Caco-2 (cell line): ENCODE measurements at regions not wholly inside any gene's neighbourhood (a gene's known extent, or its start where the extent isn't known, plus 50 kb on each side); places are given as distances from the start of the nearest gene placed in this dataset.

Experiments used
- BruUV-seq: library from RNA; stranded (reverse); fragments of 400-500 nt; replicated peaks from 2 replicates; lab custom pipeline; 2021; lab: Mats Ljungman, UMichigan
- CTCF ChIA-PET: fragments of 300-600 bp; sonication (Branson Sonifier 250); formaldehyde crosslinking; loops from one replicate; lab custom pipeline; 2022; ENCODE audit warnings: antibody characterized with exemption; lab: Charles Lee
- POLR2A ChIA-PET: fragments of 300-600 bp; sonication (Branson Sonifier 250); formaldehyde crosslinking; loops from one replicate; lab custom pipeline; 2022; ENCODE audit warnings: antibody characterized with exemption; lab: Charles Lee
- DNase-seq, 2 experiments: peaks; one replicate each; pipeline versions ENCODE4 v3.0.0 to v3.0.0-alpha.2; 2020 to 2022
- H3K27me3 ChIP-seq: replicated peaks from 2 replicates; pipeline ENCODE4 v1.6.0; 2011; ENCODE audit warnings: low read length; ENCODE audit not compliant: control insufficient read depth, insufficient read depth
- H3K36me3 ChIP-seq: 2 replicates; pipeline ENCODE4 v1.5.1; 2011; ENCODE audit warnings: low read length; ENCODE audit not compliant: control insufficient read depth, insufficient read depth
- H3K4me1 ChIP-seq: fragments of 250-450 bp; sonication (Bioruptor Pico); 2 replicates; pipeline ENCODE4 v1.5.1; 2020; ENCODE audit warnings: mild to moderate bottlenecking
- H3K4me3 ChIP-seq: 2 replicates; pipeline ENCODE4 v1.5.1; 2011; ENCODE audit warnings: low read depth, mild to moderate bottlenecking, control low read depth, low read length
- H3K9me3 ChIP-seq: fragments of 250-450 bp; sonication (Bioruptor Pico); 2 replicates; pipeline ENCODE4 v1.5.1; 2020; ENCODE audit warnings: mild to moderate bottlenecking, moderate library complexity
- H3K27ac Mint-ChIP-seq: one replicate; pipeline ENCODE4 v1.8.0; 2022; ENCODE audit warnings: mixed read lengths; ENCODE audit not compliant: unreplicated experiment
- H3K27me3 Mint-ChIP-seq: one replicate; pipeline ENCODE4 v1.8.0; 2022; ENCODE audit warnings: mixed read lengths; ENCODE audit not compliant: insufficient read depth, unreplicated experiment
- H3K36me3 Mint-ChIP-seq: one replicate; pipeline ENCODE4 v1.8.0; 2022; ENCODE audit warnings: mild to moderate bottlenecking, mixed read lengths; ENCODE audit not compliant: insufficient read depth, unreplicated experiment
- H3K4me1 Mint-ChIP-seq: one replicate; pipeline ENCODE4 v1.8.0; 2022; ENCODE audit warnings: low read depth, mixed read lengths; ENCODE audit not compliant: unreplicated experiment
- H3K4me3 Mint-ChIP-seq: one replicate; pipeline ENCODE4 v1.8.0; 2022; ENCODE audit warnings: mild to moderate bottlenecking, moderate library complexity, mixed read lengths; ENCODE audit not compliant: unreplicated experiment
- H3K9me3 Mint-ChIP-seq: one replicate; pipeline ENCODE4 v1.8.0; 2022; ENCODE audit warnings: mixed read lengths; ENCODE audit not compliant: unreplicated experiment
- CTCF ChIP-seq, 2 experiments: fragments of 200-600 bp in 1 of 2; IDR thresholded peaks; 1 replicate in 1 of 2; 2 replicates in 1 of 2; pipeline versions ENCODE4 v1.5.1 to v1.8.0; 2011 to 2022; ENCODE audit warnings: antibody characterized with exemption in 1 of 2, control low read depth in 1 of 2, inconsistent platforms in 1 of 2, low read depth in 1 of 2, low read length in 1 of 2, mild to moderate bottlenecking in 1 of 2, moderate library complexity in 1 of 2; ENCODE audit not compliant: insufficient read depth in 1 of 2, severe bottlenecking in 1 of 2, unreplicated experiment in 1 of 2
- intact Hi-C: fragments of 100-400 bp; cut with micrococcal nuclease; formaldehyde crosslinking; loops from one replicate; pipeline ENCODE4 v1.10.0; 2022; ENCODE audit not compliant: unreplicated experiment

- Mint-ChIP-seq H3K9me3 (no peaks in the 10 kb centered on the region), H3K4me3 (no peak overlapping the region), H3K27ac (no peak overlapping the region), H3K4me1 (no peaks in the 10 kb centered on the region), H3K36me3 (no peaks in the 10 kb centered on the region), H3K27me3 (peaks cover 16% of the 10 kb centered on the region)
- no peak for TF ChIP-seq CTCF (IDR thresholded peaks at IDR 0.05; ENCODE audit: insufficient read depth in 1 of 2, low read depth in 1 of 2, low read length in 1 of 2, severe bottlenecking in 1 of 2, unreplicated experiment in 1 of 2)
- intact Hi-C loops, result no loop called here
- Histone ChIP-seq H3K9me3 (no peaks in the 10 kb centered on the region), H3K4me1 (no peaks in the 10 kb centered on the region), H3K4me3 (no peak overlapping the region), H3K36me3 (no peaks in the 10 kb centered on the region), H3K27me3 (no peaks in the 10 kb centered on the region)
- POLR2A ChIA-PET, result no interaction called here
- no TSS peak for BruUV-seq
- DNase-seq, result no peak
- CTCF ChIA-PET, result no interaction called here
These were observed 488.1 kb upstream of the CDH5 start for GRCh38 chr16:65878347-65878746.

GRCh38 chr16:65876624-65877023, 489.9 kb upstream of the CDH5 start:
- no peak overlapping the region for H3K27ac Mint-ChIP-seq
- Histone ChIP-seq H3K4me3 (no peak overlapping the region), H3K4me1 (no peaks in the 10 kb centered on the region), H3K36me3 (no peaks in the 10 kb centered on the region), H3K27me3 (no peaks in the 10 kb centered on the region), H3K9me3 (no peaks in the 10 kb centered on the region)
- DNase-seq, result no peak
- intact Hi-C loops, result no loop called here
- BruUV-seq, result no TSS peak
- peaks cover 13% of the 10 kb centered on the region for H3K27me3 Mint-ChIP-seq
- H3K9me3 Mint-ChIP-seq, result no peaks in the 10 kb centered on the region
- H3K4me1 Mint-ChIP-seq, result no peaks in the 10 kb centered on the region
- POLR2A ChIA-PET, result no interaction called here
- CTCF ChIA-PET, result no interaction called here
- no peak overlapping the region for H3K4me3 Mint-ChIP-seq
- H3K36me3 Mint-ChIP-seq, result no peaks in the 10 kb centered on the region
- TF ChIP-seq CTCF (IDR thresholded peaks at IDR 0.05; ENCODE audit: insufficient read depth in 1 of 2, low read depth in 1 of 2, low read length in 1 of 2, severe bottlenecking in 1 of 2, unreplicated experiment in 1 of 2), result no peak

GRCh38 chr16:65876056-65876408, 490.5 kb upstream of the CDH5 start:
- no TSS peak for BruUV-seq

More at GRCh38 chr16:65876056-65876408, 490.5 kb upstream of the CDH5 start:
- ChIA-PET POLR2A (no interaction called here), CTCF (no interaction called here)
- Mint-ChIP-seq H3K27ac (no peak overlapping the region), H3K27me3 (peaks cover 11% of the 10 kb centered on the region), H3K36me3 (no peaks in the 10 kb centered on the region), H3K4me3 (no peak overlapping the region), H3K4me1 (no peaks in the 10 kb centered on the region), H3K9me3 (no peaks in the 10 kb centered on the region)
- intact Hi-C loops, result no loop called here
- DNase-seq, result no peak
- H3K9me3 ChIP-seq, result no peaks in the 10 kb centered on the region
- H3K36me3 ChIP-seq, result no peaks in the 10 kb centered on the region
- H3K27me3 ChIP-seq, result no peaks in the 10 kb centered on the region
- TF ChIP-seq CTCF (IDR thresholded peaks at IDR 0.05; ENCODE audit: insufficient read depth in 1 of 2, low read depth in 1 of 2, low read length in 1 of 2, severe bottlenecking in 1 of 2, unreplicated experiment in 1 of 2), result no peak
- no peaks in the 10 kb centered on the region for H3K4me1 ChIP-seq
- H3K4me3 ChIP-seq, result no peak overlapping the region
